Heart left ventricle (tissue), 16 donors: ENCODE measurements at regions not wholly inside any gene's neighbourhood (a gene's known extent, or its start where the extent isn't known, plus 50 kb on each side); places are given as distances from the start of the nearest gene placed in this dataset.

Source experiments
- ATAC-seq, 4 donors: fragments of 200-7000 bp; cut with Tn5 transposase; one replicate each; pipeline ENCODE4 v1.9.1; 2020 to 2022; ENCODE audit warnings: moderate library complexity in 4 of 4, mild to moderate bottlenecking in 3 of 4, moderate number of reproducible peaks in 1 of 4
- DNase-seq, 5 donors: peaks; one replicate each; pipeline ENCODE4 v3.0.0-alpha.2; 2020
- H3K27ac ChIP-seq, 12 donors: fragments of 200-600 bp; sonication (generic) in 4 of 12; one replicate each; pipeline versions ENCODE4 v1.5.0 to v1.8.0; 2016 to 2022; ENCODE audit warnings: mild to moderate bottlenecking in 2 of 12
- H3K27me3 ChIP-seq, 9 donors: fragments of 200-600 bp; sonication (generic) in 2 of 9; one replicate each; pipeline versions ENCODE4 v1.5.1 to v1.8.0; 2016 to 2022; ENCODE audit warnings: mild to moderate bottlenecking in 3 of 9
- H3K36me3 ChIP-seq, 9 donors: fragments of 200-600 bp; sonication (generic) in 2 of 9; one replicate each; pipeline versions ENCODE4 v1.5.0 to v1.8.0; 2018 to 2022; ENCODE audit warnings: mild to moderate bottlenecking in 2 of 9
- H3K4me1 ChIP-seq, 12 donors: fragments of 200-600 bp; sonication (generic) in 4 of 12; one replicate each; pipeline versions ENCODE4 v1.5.0 to v1.8.0; 2016 to 2022; ENCODE audit warnings: mild to moderate bottlenecking in 3 of 12
- H3K4me3 ChIP-seq, 12 donors: fragments of 200-600 bp; sonication (generic) in 4 of 12; one replicate each; pipeline versions ENCODE4 v1.5.0 to v1.8.0; 2017 to 2022; ENCODE audit warnings: mild to moderate bottlenecking in 9 of 12, moderate library complexity in 4 of 12
- H3K9me3 ChIP-seq, 12 donors: fragments of 200-600 bp; sonication (generic) in 4 of 12; one replicate each; pipeline versions ENCODE4 v1.5.0 to v1.8.0; 2016 to 2022; ENCODE audit warnings: mild to moderate bottlenecking in 1 of 12
- POLR2A ChIP-seq, 2 donors: fragments of 450-650 bp; IDR thresholded peaks; one replicate each; pipeline ENCODE4 v1.6.1; 2017; ENCODE audit warnings: antibody characterized with exemption in 2 of 2, mild to moderate bottlenecking in 2 of 2, moderate library complexity in 2 of 2
- WGBS, 4 donors: extraction: QIAGEN DNeasy Blood & Tissue Kit in 2 of 4; methylation state at CpG; one replicate each; pipeline versions ENCODE4 v1.1.5 to v1.1.7; 2013 to 2018; 5-methylcytosine and 5-hydroxymethylcytosine counted together
- intact Hi-C, 10 donors: fragments of 100-400 bp; cut with DNase I; formaldehyde crosslinking; loops; one replicate each; pipeline versions ENCODE4 v1.11.1 to v1.14.2; 2022
- TF ChIP-seq, protein P1 (sequence below), 12 donors: fragments of 200-600 bp; sonication (generic) in 4 of 12; IDR thresholded peaks; one replicate each; pipeline versions ENCODE4 v1.5.0 to v1.8.0; 2018 to 2022; ENCODE audit warnings: antibody characterized with exemption in 12 of 12, mild to moderate bottlenecking in 5 of 12
- donor health status: ischemic (EF 13 %, LVEDD 7.1; RV severe dilation, severe dysfunction).
- donor health status: healthy with polysubstance abuse.
- donor health status: DM: no; HTN: yes; CAD: no.
- donor health status: DM: no; HTN: no; CAD: no.
- donor health status: ischemic (EF 25% LVEDD 6.9; RV normal size, moderate dysfunction).
- donor health status: ischemic (EF 25% LVEDD 5.7; RV mildly dilated, moderate dysfunction).
- donor health status: healthy.
- donor health status: DM: yes; HTN: yes; CAD: no.
- donor health status: ischemic (EF 35%, LVEDD 5.7; RV mildly dilated, moderate dysfunction).
- donor health status: nonischemic (EF 11% LVEDD 7.7; RV severe dilation, severe dysfunction).
- donor health status: DM: yes; HTN: yes; CAD: no.
- donor health status: PGD.
- donor health status: ischemic (EF 29% LVEDD 5.4; RV normal size, mild dysfunction).
- donor health status: nonischemic (EF 23%, LVEDD 6.1; RV moderate dilation, normal function).

DNA sequence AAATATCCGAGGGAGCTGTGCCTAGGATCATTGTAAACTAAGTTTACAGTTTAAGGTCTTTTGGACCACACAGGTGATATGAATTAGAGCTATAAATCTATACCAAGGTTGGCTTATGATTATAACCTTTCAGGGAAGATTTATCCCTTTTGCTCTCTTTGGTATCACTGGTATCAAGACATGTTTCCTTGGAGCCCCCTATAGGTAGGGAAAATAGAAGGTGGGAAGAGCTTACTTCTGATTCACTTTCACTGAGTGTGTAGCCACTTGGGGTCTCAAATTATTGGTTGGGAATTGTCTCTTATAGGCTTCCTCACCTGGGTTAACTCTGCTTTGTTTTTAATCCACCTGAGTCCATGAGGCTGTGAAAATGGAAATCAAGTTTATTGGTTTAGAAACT lies 262.1 kb upstream of the NR3C2 start:
- Histone ChIP-seq H3K36me3 (no peaks in the 10 kb centered on the region), H3K27ac (no peak overlapping the region), H3K4me1 (no peaks in the 10 kb centered on the region), H3K27me3 (no peaks in the 10 kb centered on the region), H3K9me3 (peaks cover 0 to 5% (median 0%) of the 10 kb centered on the region in 12 donors), H3K4me3 (no peak overlapping the region)
- intact Hi-C loops = no loop called here
- TF ChIP-seq POLR2A (IDR thresholded peaks at IDR 0.05) = no peak
- TF ChIP-seq, protein P1, sequence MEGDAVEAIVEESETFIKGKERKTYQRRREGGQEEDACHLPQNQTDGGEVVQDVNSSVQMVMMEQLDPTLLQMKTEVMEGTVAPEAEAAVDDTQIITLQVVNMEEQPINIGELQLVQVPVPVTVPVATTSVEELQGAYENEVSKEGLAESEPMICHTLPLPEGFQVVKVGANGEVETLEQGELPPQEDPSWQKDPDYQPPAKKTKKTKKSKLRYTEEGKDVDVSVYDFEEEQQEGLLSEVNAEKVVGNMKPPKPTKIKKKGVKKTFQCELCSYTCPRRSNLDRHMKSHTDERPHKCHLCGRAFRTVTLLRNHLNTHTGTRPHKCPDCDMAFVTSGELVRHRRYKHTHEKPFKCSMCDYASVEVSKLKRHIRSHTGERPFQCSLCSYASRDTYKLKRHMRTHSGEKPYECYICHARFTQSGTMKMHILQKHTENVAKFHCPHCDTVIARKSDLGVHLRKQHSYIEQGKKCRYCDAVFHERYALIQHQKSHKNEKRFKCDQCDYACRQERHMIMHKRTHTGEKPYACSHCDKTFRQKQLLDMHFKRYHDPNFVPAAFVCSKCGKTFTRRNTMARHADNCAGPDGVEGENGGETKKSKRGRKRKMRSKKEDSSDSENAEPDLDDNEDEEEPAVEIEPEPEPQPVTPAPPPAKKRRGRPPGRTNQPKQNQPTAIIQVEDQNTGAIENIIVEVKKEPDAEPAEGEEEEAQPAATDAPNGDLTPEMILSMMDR (IDR thresholded peaks at IDR 0.05) = peak in 4 of 12 donors; percentile 12 to 21 (median 16)
- ATAC-seq = no peak
- WGBS, 4 donors = 87 to 95% (median 90%) methylated on average over 1 of the region's 1 CpG
- no peak for DNase-seq

DNA sequence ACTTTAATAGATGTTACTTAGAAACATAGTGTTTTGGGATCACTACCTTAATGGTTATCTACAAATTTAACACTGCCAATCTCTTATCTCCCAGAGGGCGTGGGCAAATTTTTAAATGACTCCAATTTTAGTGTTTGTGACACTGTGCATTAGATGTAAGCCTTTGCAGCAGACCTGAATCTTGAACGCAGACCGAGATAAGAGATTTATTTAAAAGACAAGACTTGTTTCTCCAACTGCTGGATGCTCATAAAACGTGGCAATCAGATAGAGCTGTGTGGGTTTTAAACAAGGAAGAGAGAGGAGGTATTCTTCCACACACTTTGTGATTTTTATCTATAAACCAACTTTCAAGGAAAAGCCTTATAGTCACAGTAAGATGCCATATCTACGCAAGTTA lies 252.5 kb upstream of the NR3C2 start:
- TF ChIP-seq POLR2A (IDR thresholded peaks at IDR 0.05) = no peak
- TF ChIP-seq, protein P1 (IDR thresholded peaks at IDR 0.05) = no peak
- Histone ChIP-seq H3K4me1 (peaks cover 0 to 9% (median 0%) of the 10 kb centered on the region in 12 donors), H3K27ac (no peak overlapping the region), H3K4me3 (no peak overlapping the region), H3K9me3 (no peaks in the 10 kb centered on the region), H3K36me3 (no peaks in the 10 kb centered on the region), H3K27me3 (no peaks in the 10 kb centered on the region)
- intact Hi-C loops = no loop called here
- DNase-seq (no peak), ATAC-seq (no peak)
- WGBS, 4 donors = 83 to 91% (median 87%) methylated on average over 5 of the region's 5 CpGs

DNA sequence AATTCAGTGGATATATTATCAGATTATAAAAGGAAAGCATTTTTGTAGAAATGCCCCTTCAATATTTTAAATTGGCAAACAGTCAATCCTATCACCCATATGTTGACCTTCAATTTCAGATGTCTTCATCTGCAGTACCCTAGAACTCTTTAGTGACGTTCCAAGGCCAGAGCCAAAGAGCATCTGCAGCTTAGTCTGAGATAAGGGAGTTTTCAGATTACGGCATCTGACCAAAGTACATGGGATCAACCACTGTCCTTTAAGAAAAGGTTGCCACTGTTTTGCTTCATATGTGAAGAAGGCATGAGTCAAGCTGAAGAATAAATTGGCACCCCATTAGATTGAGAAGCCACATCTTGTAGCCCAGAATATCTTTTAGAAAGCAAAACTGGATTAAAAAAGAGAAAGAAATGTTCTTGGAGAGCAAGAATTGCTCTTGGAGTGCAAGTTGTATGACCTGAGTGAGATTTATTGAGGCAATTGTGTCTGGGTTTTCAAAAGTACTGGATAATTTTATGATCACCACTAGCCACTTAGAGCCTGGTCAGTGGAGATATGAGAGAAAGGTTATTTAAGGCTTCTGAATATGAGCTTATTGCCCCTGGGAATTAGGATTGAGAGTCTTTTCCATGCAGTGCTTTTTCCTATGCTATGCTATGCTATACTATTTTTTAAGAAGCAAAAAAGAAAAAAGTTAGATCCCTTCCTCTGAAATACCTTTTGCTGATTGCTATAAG lies 251.9 kb upstream of the NR3C2 start:
- ATAC-seq = no peak
- Histone ChIP-seq H3K27ac (no peak overlapping the region), H3K27me3 (no peaks in the 10 kb centered on the region), H3K4me3 (no peak overlapping the region), H3K4me1 (peaks cover 0 to 9% (median 0%) of the 10 kb centered on the region in 12 donors), H3K36me3 (no peaks in the 10 kb centered on the region), H3K9me3 (no peaks in the 10 kb centered on the region)
- WGBS, 4 donors = 75 to 88% (median 78%) methylated on average over 2 of the region's 2 CpGs
- DNase-seq = no peak
- intact Hi-C loops = no loop called here
- TF ChIP-seq, protein P1 (IDR thresholded peaks at IDR 0.05) = no peak
- TF ChIP-seq POLR2A (IDR thresholded peaks at IDR 0.05) = no peak

DNA sequence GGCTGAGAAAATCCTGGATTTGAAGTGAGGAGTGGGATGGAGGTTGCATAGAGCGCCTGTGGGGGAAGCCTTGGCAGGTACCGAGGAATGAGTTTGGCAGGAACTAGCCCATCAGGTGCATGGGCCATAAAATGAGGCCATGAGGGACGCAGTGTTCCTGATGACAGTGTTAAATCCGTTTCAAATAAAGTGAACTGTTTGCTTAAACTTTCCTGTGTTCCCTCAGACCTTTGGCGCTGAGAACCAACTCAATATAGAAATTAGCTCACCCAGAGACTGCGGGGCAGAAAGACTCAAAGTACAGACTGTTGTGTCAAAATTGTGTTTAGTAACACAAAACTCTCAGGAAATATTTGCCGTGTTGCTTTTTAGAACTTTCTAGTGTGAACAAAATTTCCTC lies 250.0 kb upstream of the NR3C2 start:
- Histone ChIP-seq H3K36me3 (no peaks in the 10 kb centered on the region), H3K27ac (no peak overlapping the region), H3K9me3 (no peaks in the 10 kb centered on the region), H3K4me1 (peaks cover 0 to 9% (median 0%) of the 10 kb centered on the region in 12 donors), H3K27me3 (no peaks in the 10 kb centered on the region), H3K4me3 (no peak overlapping the region)
- 85 to 93% (median 89%) methylated on average over 7 of the region's 7 CpGs for WGBS, 4 donors
- DNase-seq (no peak), ATAC-seq (no peak)
- intact Hi-C loops = no loop called here
- TF ChIP-seq POLR2A (IDR thresholded peaks at IDR 0.05) = no peak
- TF ChIP-seq, protein P1 (IDR thresholded peaks at IDR 0.05) = no peak
